HFFc6 (cell line): ENCODE measurements at regions not wholly inside any gene's neighbourhood (a gene's known extent, or its start where the extent isn't known, plus 50 kb on each side); places are given as distances from the start of the nearest gene placed in this dataset.

ENCODE experiments used
- DNase-seq: peaks from one replicate; pipeline ENCODE4 v3.0.0-alpha.2; 2018
- H3K27ac Mint-ChIP-seq: 2 replicates; pipeline ENCODE4 v1.8.0; 2020; ENCODE audit warnings: mild to moderate bottlenecking, mixed read lengths
- H3K27me3 Mint-ChIP-seq: 2 replicates; pipeline ENCODE4 v1.8.0; 2021; ENCODE audit warnings: mild to moderate bottlenecking, moderate library complexity, mixed read lengths; ENCODE audit not compliant: insufficient read depth
- H3K36me3 Mint-ChIP-seq: 2 replicates; pipeline ENCODE4 v1.8.0; 2021; ENCODE audit warnings: low read depth, mixed read lengths
- H3K4me1 Mint-ChIP-seq: 2 replicates; pipeline ENCODE4 v1.8.0; 2020; ENCODE audit warnings: low read depth, mixed read lengths
- H3K4me3 Mint-ChIP-seq: 2 replicates; pipeline ENCODE4 v1.8.0; 2020; ENCODE audit warnings: mild to moderate bottlenecking, moderate library complexity, mixed read lengths
- H3K9me3 Mint-ChIP-seq: 2 replicates; pipeline ENCODE4 v1.8.0; 2020; ENCODE audit warnings: mild to moderate bottlenecking, mixed read lengths
- CTCF ChIP-seq: fragments of 200-600 bp; sonication (generic); IDR thresholded peaks from 2 replicates; pipeline ENCODE4 v1.5.0; 2021; ENCODE audit warnings: antibody characterized with exemption, mild to moderate bottlenecking

GRCh38 chr13:89163096-89163495, 1491.9 kb downstream of the SLITRK5 start:
- no peak overlapping the region for H3K27ac Mint-ChIP-seq
- no peak overlapping the region for H3K4me3 Mint-ChIP-seq
- H3K36me3 Mint-ChIP-seq = no peaks in the 10 kb centered on the region
- peaks cover 28% of the 10 kb centered on the region for H3K9me3 Mint-ChIP-seq
- DNase-seq = no peak
- no peaks in the 10 kb centered on the region for H3K27me3 Mint-ChIP-seq
- no peak for TF ChIP-seq CTCF
- H3K4me1 Mint-ChIP-seq = no peaks in the 10 kb centered on the region

GRCh38 chr13:89165685-89166084, 1494.5 kb downstream of the SLITRK5 start:
- H3K4me1 Mint-ChIP-seq = no peaks in the 10 kb centered on the region
- H3K27ac Mint-ChIP-seq = no peak overlapping the region
- H3K36me3 Mint-ChIP-seq = no peaks in the 10 kb centered on the region
- peaks cover 26% of the 10 kb centered on the region for H3K9me3 Mint-ChIP-seq
- DNase-seq = no peak
- H3K4me3 Mint-ChIP-seq = no peak overlapping the region
- H3K27me3 Mint-ChIP-seq = no peaks in the 10 kb centered on the region
- no peak for TF ChIP-seq CTCF

- TF ChIP-seq CTCF = no peak
- no peak overlapping the region for H3K27ac Mint-ChIP-seq
Measured at GRCh38 chr13:89169951-89170350, 1498.8 kb downstream of the SLITRK5 start.

GRCh38 chr13:89181041-89181440, 1509.9 kb downstream of the SLITRK5 start:
- Mint-ChIP-seq H3K27ac (no peak overlapping the region), H3K4me3 (no peak overlapping the region), H3K4me1 (no peaks in the 10 kb centered on the region), H3K9me3 (peaks cover 31% of the 10 kb centered on the region), H3K36me3 (peaks cover 5% of the 10 kb centered on the region; the same call in 1 of the 2 replicates), H3K27me3 (no peaks in the 10 kb centered on the region)
- no peak for TF ChIP-seq CTCF
- DNase-seq = no peak

More at GRCh38 chr13:89169951-89170350, 1498.8 kb downstream of the SLITRK5 start:
- H3K4me1 Mint-ChIP-seq = no peaks in the 10 kb centered on the region
- no peaks in the 10 kb centered on the region for H3K27me3 Mint-ChIP-seq
- DNase-seq = no peak
- no peaks in the 10 kb centered on the region for H3K36me3 Mint-ChIP-seq
- no peak overlapping the region for H3K4me3 Mint-ChIP-seq
- peaks cover 16% of the 10 kb centered on the region for H3K9me3 Mint-ChIP-seq

- H3K27me3 Mint-ChIP-seq = no peaks in the 10 kb centered on the region; the same call in 1 of the 2 replicates
- no peaks in the 10 kb centered on the region for H3K4me1 Mint-ChIP-seq
- DNase-seq = no peak
- H3K27ac Mint-ChIP-seq = no peak overlapping the region
- H3K4me3 Mint-ChIP-seq = no peak overlapping the region
- peaks cover 42% of the 10 kb centered on the region for H3K9me3 Mint-ChIP-seq
- TF ChIP-seq CTCF = no peak
- no peaks in the 10 kb centered on the region for H3K36me3 Mint-ChIP-seq
Measured at GRCh38 chr13:89199138-89199537, 1528.0 kb downstream of the SLITRK5 start.

- H3K9me3 Mint-ChIP-seq = peaks cover 17% of the 10 kb centered on the region; the same call in 1 of the 2 replicates
- H3K4me3 Mint-ChIP-seq = no peak overlapping the region
- TF ChIP-seq CTCF = no peak
- no peak overlapping the region for H3K27ac Mint-ChIP-seq
- H3K36me3 Mint-ChIP-seq = no peaks in the 10 kb centered on the region
- H3K27me3 Mint-ChIP-seq = no peaks in the 10 kb centered on the region; the same call in 1 of the 2 replicates
- DNase-seq = no peak
- no peaks in the 10 kb centered on the region for H3K4me1 Mint-ChIP-seq
Measured at GRCh38 chr13:89204435-89204834, 1533.3 kb downstream of the SLITRK5 start.
